ENCODE measurements at regions not wholly inside any gene's neighbourhood (a gene's known extent, or its start where the extent isn't known, plus 50 kb on each side); places are given as distances from the start of the nearest gene placed in this dataset.
"Not testable (repeated sequence)": the region's sequence is repeated elsewhere in the genome, so short reads cannot be mapped to it uniquely, and the experiment has no call there.

DNA sequence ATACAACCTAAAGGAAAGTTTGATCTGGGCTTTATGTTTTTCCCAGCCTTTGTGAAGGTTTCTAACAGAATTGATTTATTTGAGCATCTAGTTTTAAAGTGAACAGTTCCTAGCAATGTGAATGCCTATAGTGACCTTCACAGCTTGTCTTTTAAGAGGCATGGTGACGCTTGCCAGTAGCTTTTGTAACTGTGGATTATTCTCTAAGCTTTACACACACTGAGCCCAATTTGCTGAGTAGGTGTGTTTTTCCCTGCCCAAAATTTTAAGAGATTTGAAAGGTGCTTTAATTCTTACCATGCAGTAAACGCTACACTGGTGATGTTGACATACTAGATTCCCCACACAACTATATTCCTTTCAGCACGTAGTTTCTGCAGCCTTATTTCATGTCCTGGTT is 420.2 kb upstream of the AKR1E2 start:
- DNase-seq (no peak), ATAC-seq (replicated peaks in 1 of 4) (no peak)
- no peak overlapping the region for H3K27ac Mint-ChIP-seq
- H3K9me3 Mint-ChIP-seq = no peaks in the 10 kb centered on the region
- CTCF ChIA-PET = interaction anchor here in 1 of 2 donors (1.0 kb wide), 1 partner anchor 36 kb away, joined by 3 read pairs; no protein-coding TSS in a partner anchor
- H3K4me1 Mint-ChIP-seq = no peaks in the 10 kb centered on the region
- WGBS (ENCODE audit: insufficient coverage) = 80% methylated on average over 2 of the region's 3 CpGs
- Histone ChIP-seq H3K27me3 (replicated peaks in 1 of 2; ENCODE audit: control insufficient read depth in 2 of 2, extremely low read depth in 1 of 2, insufficient read depth in 2 of 2, low read length in 1 of 2) (peaks cover 0 to 3% of the 10 kb centered on the region in 2 experiments), H3K36me3 (ENCODE audit: control insufficient read depth in 2 of 2, extremely low read depth in 1 of 2, insufficient read depth in 1 of 2, low read length in 1 of 2) (no peaks in the 10 kb centered on the region), H3K4me1 (ENCODE audit: control insufficient read depth in 1 of 2, extremely low read depth in 1 of 2, insufficient read depth in 2 of 2, low read length in 2 of 2) (no peaks in the 10 kb centered on the region), H3K4me3 (ENCODE audit: control insufficient read depth in 1 of 2, extremely low read depth in 1 of 2, low read length in 1 of 2) (no peak overlapping the region), H3K9me3 (no peaks in the 10 kb centered on the region), H3K27ac (ENCODE audit: low read length) (no peak overlapping the region)
- no peaks in the 10 kb centered on the region for H3K36me3 Mint-ChIP-seq
- POLR2A ChIA-PET = no interaction called here
- H3K27me3 Mint-ChIP-seq = peaks cover 1 to 4% of the 10 kb centered on the region in 2 donors
- no peak overlapping the region for H3K4me3 Mint-ChIP-seq

DNA sequence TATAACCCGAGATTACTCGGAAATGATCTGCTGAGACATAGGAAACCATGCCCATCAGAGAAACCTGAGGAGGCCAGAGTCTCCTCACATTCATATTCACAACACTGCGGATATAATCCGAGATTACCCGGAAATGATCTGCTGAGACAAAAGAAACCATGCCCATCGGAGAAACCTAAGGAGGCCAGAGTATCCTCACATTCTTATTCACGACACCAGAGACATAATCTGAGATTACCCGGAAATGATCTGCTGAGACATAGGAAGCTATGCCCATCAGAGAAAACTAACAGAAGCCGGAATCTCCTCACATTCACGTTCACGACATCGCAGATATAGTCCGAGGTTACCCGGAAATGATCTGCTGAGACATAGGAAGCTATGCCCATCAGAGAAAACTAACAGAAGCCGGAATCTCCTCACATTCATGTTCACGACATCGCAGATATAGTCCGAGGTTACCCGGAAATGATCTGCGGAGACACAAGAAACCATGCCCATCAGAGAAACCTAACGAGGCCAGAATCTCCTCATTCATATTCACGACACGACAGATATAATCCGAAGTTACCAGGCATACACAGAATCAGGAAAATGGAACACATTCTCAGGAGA is 422.3 kb upstream of the AKR1E2 start:
- H3K9me3 Mint-ChIP-seq = no peaks in the 10 kb centered on the region
- Histone ChIP-seq H3K4me3 (ENCODE audit: control insufficient read depth in 1 of 2, extremely low read depth in 1 of 2, low read length in 1 of 2) (no peak overlapping the region), H3K27me3 (replicated peaks in 1 of 2; ENCODE audit: control insufficient read depth in 2 of 2, extremely low read depth in 1 of 2, insufficient read depth in 2 of 2, low read length in 1 of 2) (peaks cover 0 to 3% of the 10 kb centered on the region in 2 experiments), H3K27ac (ENCODE audit: low read length) (no peak overlapping the region), H3K4me1 (ENCODE audit: control insufficient read depth in 1 of 2, extremely low read depth in 1 of 2, insufficient read depth in 2 of 2, low read length in 2 of 2) (no peaks in the 10 kb centered on the region), H3K36me3 (ENCODE audit: control insufficient read depth in 2 of 2, extremely low read depth in 1 of 2, insufficient read depth in 1 of 2, low read length in 1 of 2) (no peaks in the 10 kb centered on the region), H3K9me3 (no peaks in the 10 kb centered on the region)
- H3K36me3 Mint-ChIP-seq = no peaks in the 10 kb centered on the region
- CTCF ChIA-PET = no interaction called here
- ATAC-seq (replicated peaks in 1 of 4) = no peak
- no peak overlapping the region for H3K27ac Mint-ChIP-seq
- no peaks in the 10 kb centered on the region for H3K4me1 Mint-ChIP-seq
- no peak overlapping the region for H3K4me3 Mint-ChIP-seq
- WGBS (ENCODE audit: insufficient coverage) = 95% methylated on average over 24 of the region's 24 CpGs
- POLR2A ChIA-PET = interaction anchor here in 1 of 2 donors (0.7 kb wide), 1 partner anchor 40 kb away, joined by 3 read pairs; no protein-coding TSS in a partner anchor
- H3K27me3 Mint-ChIP-seq = peaks cover 1 to 4% of the 10 kb centered on the region in 2 donors
- no peak for DNase-seq

DNA sequence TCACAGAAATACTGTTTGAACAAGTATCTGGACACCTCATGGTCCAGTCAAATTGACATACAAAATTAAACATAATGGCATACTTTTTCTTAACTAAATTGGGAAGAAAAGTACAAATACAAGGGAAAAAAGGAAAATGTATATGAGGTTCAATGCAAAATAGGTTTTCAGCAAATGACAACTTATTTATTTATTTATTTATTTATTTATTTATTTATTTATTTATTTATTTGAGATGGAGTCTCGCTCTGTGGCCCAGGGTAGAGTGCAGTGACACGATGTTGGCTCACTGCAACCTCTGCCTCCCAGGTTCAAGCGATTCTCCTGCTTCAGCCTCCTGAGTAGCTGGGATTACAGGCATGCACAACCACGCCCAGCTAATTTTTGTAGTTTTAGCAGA is 424.9 kb upstream of the AKR1E2 start:
- H3K27me3 ChIP-seq (replicated peaks in 1 of 2; ENCODE audit: control insufficient read depth in 2 of 2, extremely low read depth in 1 of 2, insufficient read depth in 2 of 2, low read length in 1 of 2); H3K36me3 Mint-ChIP-seq; H3K4me1 Mint-ChIP-seq; H3K9me3 Mint-ChIP-seq; H3K36me3 ChIP-seq (ENCODE audit: control insufficient read depth in 2 of 2, extremely low read depth in 1 of 2, insufficient read depth in 1 of 2, low read length in 1 of 2); DNase-seq; H3K27ac ChIP-seq (ENCODE audit: low read length); ATAC-seq (replicated peaks in 1 of 4); H3K4me1 ChIP-seq (ENCODE audit: control insufficient read depth in 1 of 2, extremely low read depth in 1 of 2, insufficient read depth in 2 of 2, low read length in 2 of 2); H3K4me3 ChIP-seq (ENCODE audit: control insufficient read depth in 1 of 2, extremely low read depth in 1 of 2, low read length in 1 of 2); H3K9me3 ChIP-seq; H3K27ac Mint-ChIP-seq; H3K4me3 Mint-ChIP-seq; H3K27me3 Mint-ChIP-seq; CTCF ChIA-PET; POLR2A ChIA-PET: not testable (repeated sequence)
- WGBS (ENCODE audit: insufficient coverage) = 88% methylated on average over 2 of the region's 4 CpGs

DNA sequence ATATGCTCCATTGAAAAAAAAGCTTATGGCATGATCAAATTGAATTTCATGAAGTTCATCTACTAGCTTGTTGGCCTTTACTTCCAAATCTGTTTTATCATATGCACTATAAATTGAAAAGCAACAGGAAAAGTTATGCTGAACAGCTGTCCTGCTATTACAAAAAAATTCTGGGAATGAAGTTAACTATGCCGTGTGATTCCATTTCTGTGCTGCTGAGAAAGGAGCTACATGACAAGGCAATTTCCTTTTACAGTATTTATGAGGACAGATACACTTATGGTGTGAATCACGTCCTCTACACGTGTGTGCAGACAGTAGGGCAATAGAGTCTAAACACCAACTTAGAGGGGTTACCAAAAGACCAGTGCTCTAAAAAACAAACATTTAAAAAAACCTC is 426.5 kb upstream of the AKR1E2 start:
- H3K4me3 Mint-ChIP-seq = no peak overlapping the region
- WGBS (ENCODE audit: insufficient coverage) = no CpG with 5 or more reads among the region's 3 CpGs
- H3K27ac ChIP-seq (ENCODE audit: low read length) = no peak overlapping the region
- H3K4me1 ChIP-seq (ENCODE audit: control insufficient read depth in 1 of 2, extremely low read depth in 1 of 2, insufficient read depth in 2 of 2, low read length in 2 of 2) = no peaks in the 10 kb centered on the region
- no peaks in the 10 kb centered on the region for H3K27me3 ChIP-seq (replicated peaks in 1 of 2; ENCODE audit: control insufficient read depth in 2 of 2, extremely low read depth in 1 of 2, insufficient read depth in 2 of 2, low read length in 1 of 2)
- H3K9me3 ChIP-seq = no peaks in the 10 kb centered on the region
- ATAC-seq (replicated peaks in 1 of 4) (no peak), DNase-seq (no peak)
- H3K27me3 Mint-ChIP-seq = peaks cover 3 to 4% of the 10 kb centered on the region in 2 donors
- H3K4me1 Mint-ChIP-seq = no peaks in the 10 kb centered on the region
- POLR2A ChIA-PET = no interaction called here
- CTCF ChIA-PET = interaction anchor here in 1 of 2 donors (0.6 kb wide), 1 partner anchor 328 kb away, joined by 3 read pairs; no protein-coding TSS in a partner anchor
- H3K36me3 ChIP-seq (ENCODE audit: control insufficient read depth in 2 of 2, extremely low read depth in 1 of 2, insufficient read depth in 1 of 2, low read length in 1 of 2) = no peaks in the 10 kb centered on the region
- no peaks in the 10 kb centered on the region for H3K9me3 Mint-ChIP-seq
- no peak overlapping the region for H3K4me3 ChIP-seq (ENCODE audit: control insufficient read depth in 1 of 2, extremely low read depth in 1 of 2, low read length in 1 of 2)
- H3K27ac Mint-ChIP-seq = no peak overlapping the region
- H3K36me3 Mint-ChIP-seq = no peaks in the 10 kb centered on the region

DNA sequence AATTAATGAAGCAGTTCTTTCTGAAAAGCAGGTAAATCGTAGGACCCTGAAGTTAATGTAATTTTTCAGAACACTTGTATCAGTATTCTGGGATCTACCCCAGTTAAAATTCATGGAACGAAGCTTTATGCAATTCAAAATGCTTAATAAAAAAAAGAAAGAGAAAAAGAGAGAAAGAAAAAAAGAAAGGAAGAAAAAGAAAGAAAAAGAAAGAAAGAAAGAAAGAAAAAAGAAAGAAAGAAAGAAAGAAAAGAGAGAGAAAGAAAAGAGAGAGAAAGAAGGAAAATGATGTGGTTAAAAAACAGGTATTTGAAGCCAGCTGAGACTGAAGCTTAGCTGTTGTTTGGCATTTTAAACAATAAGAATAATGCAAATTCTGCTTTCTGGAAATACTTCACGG is 427.4 kb upstream of the AKR1E2 start:
- no peaks in the 10 kb centered on the region for H3K4me1 Mint-ChIP-seq
- DNase-seq (no peak), ATAC-seq (replicated peaks in 1 of 4) (no peak)
- H3K27me3 ChIP-seq (replicated peaks in 1 of 2; ENCODE audit: control insufficient read depth in 2 of 2, extremely low read depth in 1 of 2, insufficient read depth in 2 of 2, low read length in 1 of 2) = no peaks in the 10 kb centered on the region
- no peaks in the 10 kb centered on the region for H3K9me3 Mint-ChIP-seq
- H3K4me1 ChIP-seq (ENCODE audit: control insufficient read depth in 1 of 2, extremely low read depth in 1 of 2, insufficient read depth in 2 of 2, low read length in 2 of 2) = no peaks in the 10 kb centered on the region
- H3K36me3 ChIP-seq (ENCODE audit: control insufficient read depth in 2 of 2, extremely low read depth in 1 of 2, insufficient read depth in 1 of 2, low read length in 1 of 2) = no peaks in the 10 kb centered on the region
- H3K4me3 Mint-ChIP-seq = no peak overlapping the region
- H3K4me3 ChIP-seq (ENCODE audit: control insufficient read depth in 1 of 2, extremely low read depth in 1 of 2, low read length in 1 of 2) = no peak overlapping the region
- peaks cover 3% of the 10 kb centered on the region in 2 donors for H3K27me3 Mint-ChIP-seq
- H3K27ac ChIP-seq (ENCODE audit: low read length) = no peak overlapping the region
- H3K27ac Mint-ChIP-seq = no peak overlapping the region
- POLR2A ChIA-PET = interaction anchor here in 1 of 2 donors (0.6 kb wide), 1 partner anchor 969 kb away, joined by 3 read pairs; no protein-coding TSS in a partner anchor
- H3K9me3 ChIP-seq = no peaks in the 10 kb centered on the region
- no CpG with 5 or more reads among the region's 3 CpGs for WGBS (ENCODE audit: insufficient coverage)
- no peaks in the 10 kb centered on the region for H3K36me3 Mint-ChIP-seq
- CTCF ChIA-PET = interaction anchor here in 1 of 2 donors (0.6 to 0.7 kb wide), 2 partner anchors 73 to 1228 kb away, joined by 4 to 5 read pairs; no protein-coding TSS in a partner anchor

DNA sequence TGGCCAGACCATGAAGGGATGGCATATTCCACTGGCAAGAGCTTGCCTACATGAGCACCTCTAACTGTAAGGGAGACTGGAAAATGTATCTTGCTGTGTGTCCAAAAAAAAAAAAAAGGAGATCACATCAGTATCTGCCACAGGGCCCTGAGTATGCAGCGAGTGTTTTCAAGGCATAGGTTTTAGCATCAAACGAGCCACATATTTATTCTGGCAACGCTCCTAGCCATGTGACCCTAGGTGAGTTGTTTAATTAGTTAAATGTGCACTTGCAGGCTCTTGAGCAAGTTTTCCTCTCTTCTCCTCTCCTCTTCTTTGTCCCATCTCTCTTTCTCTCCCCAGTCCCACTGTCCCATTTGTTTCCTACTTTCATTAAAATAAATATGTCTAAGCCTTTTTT is 428.7 kb upstream of the AKR1E2 start:
- Mint-ChIP-seq H3K27me3 (peaks cover 0 to 1% of the 10 kb centered on the region in 2 donors), H3K27ac (no peak overlapping the region), H3K36me3 (no peaks in the 10 kb centered on the region), H3K4me1 (no peaks in the 10 kb centered on the region), H3K9me3 (no peaks in the 10 kb centered on the region), H3K4me3 (no peak overlapping the region)
- no peak overlapping the region for H3K27ac ChIP-seq (ENCODE audit: low read length)
- no peak for DNase-seq
- no peak overlapping the region for H3K4me3 ChIP-seq (ENCODE audit: control insufficient read depth in 1 of 2, extremely low read depth in 1 of 2, low read length in 1 of 2)
- H3K9me3 ChIP-seq = no peaks in the 10 kb centered on the region
- H3K27me3 ChIP-seq (replicated peaks in 1 of 2; ENCODE audit: control insufficient read depth in 2 of 2, extremely low read depth in 1 of 2, insufficient read depth in 2 of 2, low read length in 1 of 2) = peaks cover 0 to 1% of the 10 kb centered on the region in 2 experiments
- WGBS (ENCODE audit: insufficient coverage) = no CpG with 5 or more reads among the region's 3 CpGs
- H3K4me1 ChIP-seq (ENCODE audit: control insufficient read depth in 1 of 2, extremely low read depth in 1 of 2, insufficient read depth in 2 of 2, low read length in 2 of 2) = no peaks in the 10 kb centered on the region
- ATAC-seq (replicated peaks in 1 of 4) = no peak
- POLR2A ChIA-PET = no interaction called here
- CTCF ChIA-PET = no interaction called here
- H3K36me3 ChIP-seq (ENCODE audit: control insufficient read depth in 2 of 2, extremely low read depth in 1 of 2, insufficient read depth in 1 of 2, low read length in 1 of 2) = no peaks in the 10 kb centered on the region
